ENCODE measurements at regions not wholly inside any gene's neighbourhood (a gene's known extent, or its start where the extent isn't known, plus 50 kb on each side); places are given as distances from the start of the nearest gene placed in this dataset.

DNA sequence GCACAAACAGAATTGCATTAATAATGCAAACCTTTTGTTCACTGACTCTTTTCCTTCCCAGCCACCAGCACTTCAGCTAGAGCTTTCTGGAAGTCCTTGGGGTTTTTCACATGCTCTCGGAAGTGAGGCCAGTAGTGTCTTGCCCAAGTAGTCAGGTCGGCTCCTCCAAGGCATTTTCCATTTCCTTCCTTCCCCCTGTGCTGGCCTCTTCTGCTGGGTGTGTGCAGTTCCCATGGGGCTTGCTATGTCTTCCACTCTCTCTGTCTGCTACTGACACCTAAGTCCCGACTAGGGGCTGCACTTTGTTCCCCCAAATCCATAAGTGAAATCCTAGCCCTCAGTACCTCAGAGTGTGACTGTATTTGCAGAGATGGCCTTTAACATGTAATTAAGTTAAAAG is 175.6 kb upstream of the BMPER start:
- no peak for DNase-seq

GRCh38 chr7:33730958-33731357 is 174.4 kb upstream of the BMPER start:
- DNase-seq = no peak

GRCh38 chr7:33731912-33732311 is 173.4 kb upstream of the BMPER start:
- no peak for DNase-seq

- no peak for DNase-seq
Observed at GRCh38 chr7:33732462-33732861, 172.9 kb upstream of the BMPER start.

GRCh38 chr7:33733870-33734650 is 171.3 kb upstream of the BMPER start:
- DNase-seq = no peak

DNA sequence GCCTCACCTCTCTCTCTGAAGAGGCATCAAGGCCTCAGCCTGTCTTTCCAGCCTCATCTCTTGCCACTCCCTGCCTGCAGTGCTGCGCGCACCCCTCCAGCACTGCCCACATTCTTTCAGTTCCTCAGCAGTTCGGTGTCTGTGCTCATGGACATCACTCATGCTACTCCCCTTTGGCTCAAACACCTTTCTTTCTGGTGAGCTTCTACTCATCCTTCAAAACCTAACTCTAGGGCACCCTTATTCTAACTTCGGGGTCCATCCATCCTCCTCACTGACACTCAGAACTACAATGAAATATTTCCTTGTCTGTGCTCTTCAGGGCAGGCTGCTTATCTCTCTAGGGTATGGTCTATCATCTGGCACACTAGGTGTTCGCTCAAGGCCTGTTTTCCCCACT is 169.9 kb upstream of the BMPER start:
- DNase-seq = no peak

- no peak for DNase-seq
Observed at GRCh38 chr7:33736521-33737221, 168.7 kb upstream of the BMPER start.

GRCh38 chr7:33738260-33738935 is 166.9 kb upstream of the BMPER start:
- no peak for DNase-seq

DNA sequence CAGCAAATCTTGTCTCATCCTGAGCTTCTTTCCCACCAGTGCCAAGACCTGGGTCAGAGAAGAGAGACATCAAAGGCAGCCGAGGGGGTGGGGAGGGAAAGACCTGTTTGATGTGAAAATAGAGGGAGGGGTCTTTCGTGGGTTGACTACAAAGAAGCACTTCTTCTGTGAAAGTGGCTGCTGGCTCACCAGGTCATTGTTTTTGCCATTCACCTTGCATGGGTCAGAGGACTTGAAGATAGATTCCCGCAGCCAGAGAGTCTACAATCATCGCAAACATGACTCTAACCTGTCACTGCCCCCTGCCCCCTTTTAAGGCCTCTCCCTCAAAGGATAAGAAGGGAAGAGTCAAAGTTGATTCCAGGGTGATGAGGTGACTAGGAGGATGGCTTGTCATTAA is 166.1 kb upstream of the BMPER start:
- no peak for DNase-seq

GRCh38 chr7:33742521-33742920 is 162.8 kb upstream of the BMPER start:
- DNase-seq = no peak

- no peak for DNase-seq
Observed at GRCh38 chr7:33742999-33743587, 162.2 kb upstream of the BMPER start.

DNA sequence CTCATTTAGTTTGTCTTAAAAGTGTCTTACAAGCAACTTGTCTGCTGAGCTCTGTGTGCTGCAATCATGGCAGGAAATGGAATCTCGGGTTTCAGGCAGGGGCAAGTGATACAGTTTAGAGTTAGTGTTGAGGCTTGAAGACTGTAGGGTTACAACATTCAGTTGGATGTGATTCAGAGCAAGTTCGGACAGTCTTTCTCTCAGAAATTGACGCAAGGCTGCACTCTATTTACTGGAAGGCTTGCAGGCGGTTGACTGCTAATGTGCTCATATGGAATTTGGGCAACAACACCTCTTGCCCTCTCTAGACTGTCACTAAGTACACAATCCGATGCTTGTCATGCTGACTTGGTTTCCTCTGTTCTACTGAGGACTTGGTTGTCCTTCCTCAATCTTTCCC is 161.7 kb upstream of the BMPER start:
- DNase-seq = no peak

GRCh38 chr7:33744293-33745075 is 160.9 kb upstream of the BMPER start:
- no peak for DNase-seq

- DNase-seq = no peak
Observed at GRCh38 chr7:33745934-33746333, 159.4 kb upstream of the BMPER start.

DNA sequence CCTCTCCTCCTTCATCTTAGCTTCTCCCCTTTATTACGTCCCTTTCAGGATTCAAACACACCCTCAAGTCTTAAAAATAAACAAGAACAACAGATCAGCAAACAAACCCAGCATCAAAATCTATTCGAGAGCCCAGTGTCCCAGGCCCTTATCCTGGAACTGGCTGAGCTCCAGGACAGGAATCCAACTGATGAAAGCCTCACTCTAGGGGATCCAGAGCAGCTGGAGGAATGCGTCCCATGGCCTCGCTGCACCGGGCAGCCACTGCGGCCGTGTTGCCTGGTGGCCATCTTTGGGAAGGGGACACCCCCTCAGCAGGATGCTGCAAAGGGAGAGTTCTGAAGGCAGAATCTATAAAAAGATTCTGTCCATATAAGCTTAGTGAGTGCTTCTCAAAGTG is 156.5 kb upstream of the BMPER start:
- no peak for DNase-seq

DNA sequence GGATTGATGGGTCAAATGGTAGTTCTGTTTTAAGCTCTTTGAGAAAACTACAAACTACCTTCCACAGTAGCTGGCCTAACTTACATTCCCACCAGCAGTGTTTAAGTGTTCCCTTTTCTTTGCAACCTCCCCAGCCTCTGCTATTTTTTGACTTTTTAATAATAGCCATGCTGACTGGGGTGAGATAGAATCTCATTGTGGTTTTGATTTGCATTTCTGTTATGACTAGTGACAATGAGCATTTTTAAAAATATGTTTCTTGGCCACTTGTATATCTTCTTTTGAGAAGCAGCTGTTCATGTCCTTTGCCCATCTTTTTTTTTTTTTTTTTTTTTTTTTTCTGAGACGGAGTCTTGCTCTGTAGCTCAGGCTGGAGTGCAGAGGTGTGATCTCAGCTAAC is 155.2 kb upstream of the BMPER start:
- no peak for DNase-seq

DNA sequence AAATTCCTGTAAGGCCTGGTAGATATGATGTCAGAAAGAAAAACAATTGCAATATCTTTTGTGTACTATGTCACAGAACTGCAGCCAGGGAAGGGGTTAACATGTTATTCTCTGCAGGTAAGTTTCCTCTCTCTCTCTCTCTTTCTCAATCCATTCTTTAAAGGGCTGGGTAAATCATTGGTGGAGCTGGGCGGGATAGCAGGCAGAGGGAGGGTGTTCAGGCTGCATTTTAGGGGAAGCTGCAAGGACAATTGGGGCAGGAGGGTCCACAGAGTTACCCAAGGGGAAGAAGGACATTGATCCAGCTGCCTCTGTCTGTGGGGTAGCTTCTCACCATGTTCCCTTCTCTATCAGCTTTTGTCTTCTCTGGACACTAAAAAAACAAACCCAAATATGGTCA is 153.9 kb upstream of the BMPER start:
- DNase-seq = no peak

DNA sequence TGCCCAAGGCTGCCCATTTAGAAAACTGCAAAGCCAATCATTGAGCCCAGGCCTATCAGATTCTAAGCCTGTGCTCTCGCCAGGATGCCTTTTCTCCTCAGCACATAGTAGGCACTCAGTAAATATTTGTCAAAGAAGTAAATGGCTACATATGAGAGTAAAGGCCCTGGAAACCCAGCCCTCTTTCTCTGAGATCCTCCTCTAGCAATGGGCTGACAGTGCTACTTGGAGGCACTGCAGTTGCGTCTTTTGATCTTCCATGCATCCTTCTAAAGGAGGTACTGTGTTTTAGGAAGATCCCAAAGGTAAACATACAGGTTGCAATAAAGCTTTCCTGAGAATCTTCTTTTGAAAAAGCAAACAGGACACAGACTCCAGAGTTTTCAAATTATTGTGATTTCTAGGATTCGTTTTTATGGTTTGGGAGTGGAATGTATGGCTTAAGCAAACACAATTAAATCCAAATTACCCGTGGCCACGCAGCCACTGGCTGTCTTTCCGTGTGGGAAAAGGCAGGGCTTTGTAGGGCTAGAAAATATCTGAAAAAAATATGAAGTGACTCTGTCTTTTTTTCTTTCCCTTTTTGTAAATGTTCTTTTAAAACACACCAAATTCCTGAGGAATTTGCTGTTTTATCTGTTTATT is 151.3 kb upstream of the BMPER start:
- no peak for DNase-seq

DNA sequence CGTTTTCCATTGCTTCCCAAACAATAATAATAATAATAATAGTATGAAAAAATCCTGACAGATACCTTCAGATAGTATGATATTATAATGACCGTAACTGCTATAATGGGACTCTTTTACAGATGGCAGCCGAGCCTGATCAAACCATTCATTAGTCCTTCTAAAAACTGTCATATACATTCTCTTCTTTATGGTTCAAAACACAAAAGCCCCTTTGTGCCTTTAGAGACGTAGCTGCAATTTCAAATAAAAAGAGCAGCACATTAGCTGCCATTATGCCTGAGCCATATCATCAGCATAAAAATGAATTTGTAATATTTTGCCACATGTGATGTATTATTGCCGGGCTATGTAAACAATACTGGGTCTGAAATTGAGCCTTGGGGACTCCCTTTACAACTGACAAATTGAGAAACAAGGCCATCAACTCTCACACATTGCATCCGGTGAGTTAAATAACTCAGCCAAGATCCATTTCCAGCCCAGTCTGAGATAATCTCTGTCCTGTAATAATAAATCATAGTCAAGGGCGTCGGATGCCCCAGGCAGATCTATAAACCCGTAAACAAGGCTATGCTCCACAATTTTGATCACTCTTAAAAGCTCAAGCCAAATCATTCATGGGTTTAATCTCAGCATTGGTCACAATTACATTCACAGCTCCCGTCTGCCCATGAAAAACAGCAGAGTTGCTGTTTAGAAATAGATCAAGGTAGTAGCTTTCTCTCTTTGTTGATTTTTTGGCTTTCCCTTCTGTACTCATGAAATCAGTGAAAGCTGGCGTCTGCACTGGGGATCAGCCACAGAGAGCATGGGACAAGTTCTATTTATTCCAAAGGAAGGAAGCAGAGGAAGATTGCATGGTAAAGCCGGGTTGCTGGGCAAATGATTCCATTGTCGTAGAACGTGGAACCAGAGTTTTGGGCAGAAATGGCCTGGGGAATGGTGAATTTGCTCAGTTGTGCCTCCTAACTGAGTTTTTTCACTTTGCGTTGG is 150.1 kb upstream of the BMPER start:
- no peak for DNase-seq

DNA sequence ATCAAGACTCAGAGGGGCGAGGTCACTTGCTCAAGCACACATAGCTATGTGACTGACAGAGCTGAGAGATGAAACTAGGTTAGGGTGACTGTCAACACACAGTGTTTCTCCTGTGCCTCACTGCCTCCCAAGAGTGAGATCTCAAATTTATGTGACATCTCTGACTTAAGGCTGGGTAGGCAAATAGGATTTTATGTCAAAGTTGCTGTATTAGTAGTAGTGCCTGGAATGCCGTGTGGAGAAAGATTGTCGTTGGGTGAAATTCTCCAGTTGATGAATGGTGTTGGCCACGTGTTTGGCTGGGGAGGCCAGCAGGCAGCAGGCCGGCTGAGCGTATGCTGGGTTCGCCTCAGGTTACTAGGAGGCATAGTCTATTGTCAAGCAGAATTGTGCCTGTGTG is 148.3 kb upstream of the BMPER start:
- no peak for DNase-seq

DNA sequence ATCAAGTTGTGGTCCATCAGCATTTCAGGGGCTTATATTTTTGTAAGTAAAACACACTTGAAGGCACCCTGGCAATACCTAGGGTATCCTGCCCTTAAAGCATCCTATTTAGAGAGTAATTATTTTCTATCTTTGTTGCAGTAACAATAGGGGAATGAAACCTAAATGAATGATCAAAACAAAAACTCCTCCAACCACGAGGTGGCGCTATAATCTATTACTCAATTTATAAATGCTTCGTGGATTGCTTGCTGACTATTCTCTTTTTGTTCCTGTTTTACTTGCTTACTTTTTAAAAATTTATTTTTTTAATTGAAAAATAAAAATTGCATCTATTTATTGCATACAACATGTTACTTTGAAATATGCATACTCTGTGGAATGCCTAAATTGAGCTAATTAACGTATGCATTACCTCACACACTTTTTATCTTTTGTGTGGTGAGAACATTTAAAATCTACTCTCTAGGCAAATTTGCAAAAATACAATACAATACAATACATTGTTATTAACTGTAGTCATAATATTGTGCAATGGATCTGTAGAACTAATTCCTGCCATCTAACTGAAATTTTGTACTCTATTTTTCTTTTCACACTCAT is 147.7 kb upstream of the BMPER start:
- DNase-seq = peak in 1 of 2 donors; percentile 18
